ENCODE measurements at regions not wholly inside any gene's neighbourhood (a gene's known extent, or its start where the extent isn't known, plus 50 kb on each side); places are given as distances from the start of the nearest gene placed in this dataset.

DNA sequence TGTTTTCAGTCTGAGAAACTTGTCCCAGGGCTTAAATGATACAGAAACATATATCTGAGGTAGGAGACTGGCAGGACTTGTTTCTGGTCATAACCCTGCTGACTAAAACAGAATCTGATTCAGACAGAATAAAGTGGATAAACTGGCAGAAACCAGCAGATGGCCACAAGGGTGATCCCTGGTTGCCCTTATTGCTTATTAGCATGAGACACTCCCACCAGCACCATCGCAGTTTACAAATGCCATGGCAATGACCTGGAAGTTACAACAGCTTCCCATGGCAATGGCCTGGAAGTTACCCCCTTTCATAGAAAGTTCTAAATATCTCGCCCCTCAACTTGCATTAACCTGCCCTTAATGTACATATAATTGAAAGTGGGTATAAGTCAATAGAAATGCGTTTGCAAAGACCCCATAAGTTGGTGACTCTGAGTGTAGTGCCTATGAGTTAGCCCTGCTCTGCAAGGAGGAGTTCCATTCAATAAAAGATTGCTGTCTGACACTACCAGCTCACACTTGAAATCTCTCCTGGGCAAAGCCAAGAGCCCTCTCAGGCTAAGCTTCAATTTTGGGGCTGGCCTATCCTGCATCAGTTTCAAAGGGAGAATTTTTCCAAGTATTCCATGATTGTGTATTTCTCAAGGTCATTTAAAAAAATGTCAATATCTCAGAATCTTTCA is 52.9 kb upstream of the PAGE5 start:
- ATAC-seq (ENCODE audit: low read depth) (no peak), DNase-seq (ENCODE audit: low spot score) (no peak)
- H3K27me3 ChIP-seq (ENCODE audit: insufficient read depth, poor library complexity, severe bottlenecking), result no peaks in the 10 kb centered on the region
- no peaks in the 10 kb centered on the region for H3K9me3 ChIP-seq (ENCODE audit: severe bottlenecking)
- H3K4me3 ChIP-seq (ENCODE audit: severe bottlenecking), result no peak overlapping the region
- TF ChIP-seq, protein P1, sequence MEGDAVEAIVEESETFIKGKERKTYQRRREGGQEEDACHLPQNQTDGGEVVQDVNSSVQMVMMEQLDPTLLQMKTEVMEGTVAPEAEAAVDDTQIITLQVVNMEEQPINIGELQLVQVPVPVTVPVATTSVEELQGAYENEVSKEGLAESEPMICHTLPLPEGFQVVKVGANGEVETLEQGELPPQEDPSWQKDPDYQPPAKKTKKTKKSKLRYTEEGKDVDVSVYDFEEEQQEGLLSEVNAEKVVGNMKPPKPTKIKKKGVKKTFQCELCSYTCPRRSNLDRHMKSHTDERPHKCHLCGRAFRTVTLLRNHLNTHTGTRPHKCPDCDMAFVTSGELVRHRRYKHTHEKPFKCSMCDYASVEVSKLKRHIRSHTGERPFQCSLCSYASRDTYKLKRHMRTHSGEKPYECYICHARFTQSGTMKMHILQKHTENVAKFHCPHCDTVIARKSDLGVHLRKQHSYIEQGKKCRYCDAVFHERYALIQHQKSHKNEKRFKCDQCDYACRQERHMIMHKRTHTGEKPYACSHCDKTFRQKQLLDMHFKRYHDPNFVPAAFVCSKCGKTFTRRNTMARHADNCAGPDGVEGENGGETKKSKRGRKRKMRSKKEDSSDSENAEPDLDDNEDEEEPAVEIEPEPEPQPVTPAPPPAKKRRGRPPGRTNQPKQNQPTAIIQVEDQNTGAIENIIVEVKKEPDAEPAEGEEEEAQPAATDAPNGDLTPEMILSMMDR (IDR thresholded peaks at IDR 0.05; ENCODE audit: poor library complexity, severe bottlenecking), result no peak
- no peaks in the 10 kb centered on the region for H3K4me1 ChIP-seq (ENCODE audit: insufficient read depth, poor library complexity, severe bottlenecking)
- no peaks in the 10 kb centered on the region for H3K36me3 ChIP-seq (ENCODE audit: low read depth)
- H3K27ac ChIP-seq (ENCODE audit: poor library complexity, severe bottlenecking), result no peak overlapping the region

DNA sequence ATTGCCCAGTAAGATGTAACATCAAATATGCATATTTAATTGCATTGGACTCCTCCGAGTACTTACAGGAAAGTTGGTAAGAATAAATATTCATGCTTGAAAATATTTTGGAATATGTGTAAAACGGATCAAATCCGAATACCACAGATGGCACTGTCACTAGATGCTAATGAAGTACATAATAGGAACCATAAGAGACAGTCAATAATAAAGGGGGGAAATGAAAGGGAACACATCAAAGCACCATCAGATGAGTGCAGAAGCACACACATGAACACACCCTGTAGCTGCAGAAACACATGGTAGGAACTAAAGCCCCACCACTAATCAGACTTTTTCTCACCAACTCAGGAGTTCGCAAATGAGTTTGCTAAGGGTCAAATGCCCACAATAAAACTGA is 52.2 kb upstream of the PAGE5 start:
- Histone ChIP-seq H3K4me1 (ENCODE audit: insufficient read depth, poor library complexity, severe bottlenecking) (no peaks in the 10 kb centered on the region), H3K27me3 (ENCODE audit: insufficient read depth, poor library complexity, severe bottlenecking) (no peaks in the 10 kb centered on the region), H3K4me3 (ENCODE audit: severe bottlenecking) (no peak overlapping the region), H3K9me3 (ENCODE audit: severe bottlenecking) (no peaks in the 10 kb centered on the region), H3K27ac (ENCODE audit: poor library complexity, severe bottlenecking) (no peak overlapping the region), H3K36me3 (ENCODE audit: low read depth) (no peaks in the 10 kb centered on the region)
- TF ChIP-seq, protein P1 (IDR thresholded peaks at IDR 0.05; ENCODE audit: poor library complexity, severe bottlenecking), result no peak
- ATAC-seq (ENCODE audit: low read depth), result no peak
- no peak for DNase-seq (ENCODE audit: low spot score)

DNA sequence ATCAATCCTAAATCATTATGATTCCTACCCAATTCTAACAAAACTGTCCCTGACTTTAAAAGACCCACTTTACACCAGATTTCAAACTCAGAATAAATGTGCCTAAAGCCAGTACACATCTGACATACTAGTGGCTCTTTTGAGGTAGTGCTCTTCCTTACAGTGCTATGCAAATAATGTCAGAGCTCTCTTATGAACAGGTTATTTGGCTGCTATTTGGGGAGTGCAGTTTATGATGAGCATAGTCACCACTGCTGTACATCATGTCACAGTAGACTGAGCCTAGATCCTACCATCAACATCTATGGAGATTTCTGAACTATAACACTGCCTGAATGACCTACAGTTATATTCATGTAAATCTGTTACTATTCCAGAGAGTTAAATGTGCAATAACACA is 50.4 kb upstream of the PAGE5 start:
- ATAC-seq (ENCODE audit: low read depth) (no peak), DNase-seq (ENCODE audit: low spot score) (no peak)
- Histone ChIP-seq H3K27ac (ENCODE audit: poor library complexity, severe bottlenecking) (no peak overlapping the region), H3K36me3 (ENCODE audit: low read depth) (no peaks in the 10 kb centered on the region), H3K27me3 (ENCODE audit: insufficient read depth, poor library complexity, severe bottlenecking) (no peaks in the 10 kb centered on the region), H3K4me1 (ENCODE audit: insufficient read depth, poor library complexity, severe bottlenecking) (no peaks in the 10 kb centered on the region), H3K4me3 (ENCODE audit: severe bottlenecking) (no peak overlapping the region), H3K9me3 (ENCODE audit: severe bottlenecking) (no peaks in the 10 kb centered on the region)
- TF ChIP-seq, protein P1 (IDR thresholded peaks at IDR 0.05; ENCODE audit: poor library complexity, severe bottlenecking), result no peak

All from RWPE2 (cell line).